ENCODE measurements at regions not wholly inside any gene's neighbourhood (a gene's known extent, or its start where the extent isn't known, plus 50 kb on each side); places are given as distances from the start of the nearest gene placed in this dataset.

- H3K27me3 ChIP-seq = no peaks in the 10 kb centered on the region
- H3K4me3 ChIP-seq (replicated peaks in 1 of 3) = no peak overlapping the region
- intact Hi-C loops (cut with DNase I) = no loop called here
- no peak for DNase-seq
- no peaks in the 10 kb centered on the region for H3K4me1 ChIP-seq
- WGBS, 2 donors = 90 to 94% methylated on average over 1 of the region's 1 CpG
- TF ChIP-seq POLR2A (IDR thresholded peaks at IDR 0.05) = no peak
- TF ChIP-seq, protein P1, sequence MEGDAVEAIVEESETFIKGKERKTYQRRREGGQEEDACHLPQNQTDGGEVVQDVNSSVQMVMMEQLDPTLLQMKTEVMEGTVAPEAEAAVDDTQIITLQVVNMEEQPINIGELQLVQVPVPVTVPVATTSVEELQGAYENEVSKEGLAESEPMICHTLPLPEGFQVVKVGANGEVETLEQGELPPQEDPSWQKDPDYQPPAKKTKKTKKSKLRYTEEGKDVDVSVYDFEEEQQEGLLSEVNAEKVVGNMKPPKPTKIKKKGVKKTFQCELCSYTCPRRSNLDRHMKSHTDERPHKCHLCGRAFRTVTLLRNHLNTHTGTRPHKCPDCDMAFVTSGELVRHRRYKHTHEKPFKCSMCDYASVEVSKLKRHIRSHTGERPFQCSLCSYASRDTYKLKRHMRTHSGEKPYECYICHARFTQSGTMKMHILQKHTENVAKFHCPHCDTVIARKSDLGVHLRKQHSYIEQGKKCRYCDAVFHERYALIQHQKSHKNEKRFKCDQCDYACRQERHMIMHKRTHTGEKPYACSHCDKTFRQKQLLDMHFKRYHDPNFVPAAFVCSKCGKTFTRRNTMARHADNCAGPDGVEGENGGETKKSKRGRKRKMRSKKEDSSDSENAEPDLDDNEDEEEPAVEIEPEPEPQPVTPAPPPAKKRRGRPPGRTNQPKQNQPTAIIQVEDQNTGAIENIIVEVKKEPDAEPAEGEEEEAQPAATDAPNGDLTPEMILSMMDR (IDR thresholded peaks at IDR 0.05) = no peak
- no peaks in the 10 kb centered on the region for H3K36me3 ChIP-seq
- H3K27ac ChIP-seq = no peak overlapping the region
- no peaks in the 10 kb centered on the region for H3K9me3 ChIP-seq
Observed at GRCh38 chrX:45267007-45267406, 66.3 kb upstream of the DIPK2B start.

- no peaks in the 10 kb centered on the region for H3K36me3 ChIP-seq
- H3K9me3 ChIP-seq = no peaks in the 10 kb centered on the region
- intact Hi-C loops (cut with DNase I) = no loop called here
- no peak for DNase-seq
- TF ChIP-seq, protein P1 (IDR thresholded peaks at IDR 0.05) = no peak
- TF ChIP-seq POLR2A (IDR thresholded peaks at IDR 0.05) = no peak
- no peaks in the 10 kb centered on the region for H3K4me1 ChIP-seq
- no peak overlapping the region for H3K4me3 ChIP-seq (replicated peaks in 1 of 3)
- H3K27me3 ChIP-seq = no peaks in the 10 kb centered on the region
- 89 to 100% methylated on average over 1 of the region's 1 CpG for WGBS, 2 donors
- H3K27ac ChIP-seq = no peak overlapping the region
Observed at GRCh38 chrX:45266456-45266855, 65.8 kb upstream of the DIPK2B start.

DNA sequence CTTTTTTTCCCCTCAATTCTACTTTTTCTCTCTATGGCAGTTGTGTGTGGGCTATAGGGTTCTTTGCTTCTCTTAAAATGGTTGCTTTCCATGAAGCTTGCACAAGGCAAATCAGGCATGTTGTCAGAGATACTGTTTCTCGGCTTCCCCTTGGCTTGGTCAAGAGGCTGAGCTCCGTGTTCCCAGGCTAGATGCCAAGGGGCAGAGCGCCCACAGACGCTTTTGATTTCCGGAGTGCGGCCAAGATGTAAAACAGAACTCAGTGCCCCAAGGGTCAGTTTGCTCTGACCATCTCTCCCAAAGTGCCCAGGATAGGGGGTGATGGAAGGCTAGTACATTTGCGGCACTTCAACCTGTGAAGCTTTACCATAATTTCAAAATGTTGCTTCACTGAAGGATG is 64.2 kb upstream of the DIPK2B start:
- no peak overlapping the region for H3K4me3 ChIP-seq (replicated peaks in 1 of 3)
- intact Hi-C loops (cut with DNase I) = no loop called here
- no peaks in the 10 kb centered on the region for H3K9me3 ChIP-seq
- no peak overlapping the region for H3K27ac ChIP-seq
- no peaks in the 10 kb centered on the region for H3K4me1 ChIP-seq
- peak in 1 of 2 donors; percentile 0 for DNase-seq
- WGBS, 2 donors = 44 to 59% methylated on average over 3 to 5 of the region's 7 CpGs
- TF ChIP-seq POLR2A (IDR thresholded peaks at IDR 0.05) = no peak
- TF ChIP-seq, protein P1 (IDR thresholded peaks at IDR 0.05) = no peak
- H3K27me3 ChIP-seq = no peaks in the 10 kb centered on the region
- H3K36me3 ChIP-seq = no peaks in the 10 kb centered on the region

- H3K36me3 ChIP-seq = no peaks in the 10 kb centered on the region
Observed at GRCh38 chrX:45261471-45261870, 60.8 kb upstream of the DIPK2B start.

GRCh38 chrX:45261005-45261404 is 60.3 kb upstream of the DIPK2B start:
- DNase-seq = no peak
- H3K4me3 ChIP-seq (replicated peaks in 1 of 3) = no peak overlapping the region
- WGBS, 2 donors = 71% methylated on average over 1 of the region's 1 CpG; no CpG with 5 or more reads in 1 of the 2 donors
- intact Hi-C loops (cut with DNase I) = no loop called here
- TF ChIP-seq POLR2A (IDR thresholded peaks at IDR 0.05) = no peak
- TF ChIP-seq, protein P1 (IDR thresholded peaks at IDR 0.05) = no peak
- H3K27ac ChIP-seq = no peak overlapping the region
- no peaks in the 10 kb centered on the region for H3K27me3 ChIP-seq
- no peaks in the 10 kb centered on the region for H3K9me3 ChIP-seq
- H3K36me3 ChIP-seq = no peaks in the 10 kb centered on the region
- H3K4me1 ChIP-seq = no peaks in the 10 kb centered on the region

More at GRCh38 chrX:45261471-45261870, 60.8 kb upstream of the DIPK2B start:
- intact Hi-C loops (cut with DNase I) = no loop called here
- Histone ChIP-seq H3K27ac (no peak overlapping the region), H3K9me3 (no peaks in the 10 kb centered on the region), H3K4me3 (replicated peaks in 1 of 3) (no peak overlapping the region), H3K4me1 (no peaks in the 10 kb centered on the region), H3K27me3 (no peaks in the 10 kb centered on the region)
- TF ChIP-seq, protein P1 (IDR thresholded peaks at IDR 0.05) = no peak
- TF ChIP-seq POLR2A (IDR thresholded peaks at IDR 0.05) = no peak
- no peak for DNase-seq
- 83 to 100% methylated on average over 1 of the region's 1 CpG for WGBS, 2 donors

All from thyroid gland (tissue), 4 donors.